ENCODE measurements at regions not wholly inside any gene's neighbourhood (a gene's known extent, or its start where the extent isn't known, plus 50 kb on each side); places are given as distances from the start of the nearest gene placed in this dataset.

GRCh38 chr11:79852176-79852575, 411.3 kb upstream of the TENM4 start:
- Histone ChIP-seq H3K36me3 (ENCODE audit: control insufficient read depth in 1 of 2, insufficient read depth in 2 of 2, low read length in 2 of 2) (no peaks in the 10 kb centered on the region), H3K27ac (ENCODE audit: low read length) (no peak overlapping the region), H3K27me3 (ENCODE audit: low read depth, low read length) (no peaks in the 10 kb centered on the region), H3K9me3 (ENCODE audit: control insufficient read depth in 1 of 2, low read length in 2 of 2) (no peaks in the 10 kb centered on the region), H3K4me1 (ENCODE audit: control insufficient read depth in 1 of 2, insufficient read depth in 2 of 2, low read length in 2 of 2) (no peaks in the 10 kb centered on the region), H3K4me3 (ENCODE audit: low read depth in 1 of 2, low read length in 2 of 2) (no peak overlapping the region)

GRCh38 chr11:79845002-79845709, 404.3 kb upstream of the TENM4 start:
- H3K4me3 ChIP-seq (ENCODE audit: low read depth in 1 of 2, low read length in 2 of 2): no peak overlapping the region

GRCh38 chr11:79834015-79834414, 393.2 kb upstream of the TENM4 start:
- H3K4me1 ChIP-seq (ENCODE audit: control insufficient read depth in 1 of 2, insufficient read depth in 2 of 2, low read length in 2 of 2): no peaks in the 10 kb centered on the region
- H3K27me3 ChIP-seq (ENCODE audit: low read depth, low read length): no peaks in the 10 kb centered on the region
- no peaks in the 10 kb centered on the region for H3K9me3 ChIP-seq (ENCODE audit: control insufficient read depth in 1 of 2, low read length in 2 of 2)
- no peak overlapping the region for H3K27ac ChIP-seq (ENCODE audit: low read length)
- no peaks in the 10 kb centered on the region for H3K36me3 ChIP-seq (ENCODE audit: control insufficient read depth in 1 of 2, insufficient read depth in 2 of 2, low read length in 2 of 2)
- H3K4me3 ChIP-seq (ENCODE audit: low read depth in 1 of 2, low read length in 2 of 2): no peak overlapping the region

More at GRCh38 chr11:79845002-79845709, 404.3 kb upstream of the TENM4 start:
- H3K9me3 ChIP-seq (ENCODE audit: control insufficient read depth in 1 of 2, low read length in 2 of 2): no peaks in the 10 kb centered on the region
- no peak overlapping the region for H3K27ac ChIP-seq (ENCODE audit: low read length)
- no peaks in the 10 kb centered on the region for H3K4me1 ChIP-seq (ENCODE audit: control insufficient read depth in 1 of 2, insufficient read depth in 2 of 2, low read length in 2 of 2)
- no peaks in the 10 kb centered on the region for H3K27me3 ChIP-seq (ENCODE audit: low read depth, low read length)
- no peaks in the 10 kb centered on the region for H3K36me3 ChIP-seq (ENCODE audit: control insufficient read depth in 1 of 2, insufficient read depth in 2 of 2, low read length in 2 of 2)

GRCh38 chr11:79830446-79830845, 389.6 kb upstream of the TENM4 start:
- Histone ChIP-seq H3K27ac (ENCODE audit: low read length) (no peak overlapping the region), H3K4me1 (ENCODE audit: control insufficient read depth in 1 of 2, insufficient read depth in 2 of 2, low read length in 2 of 2) (no peaks in the 10 kb centered on the region), H3K9me3 (ENCODE audit: control insufficient read depth in 1 of 2, low read length in 2 of 2) (no peaks in the 10 kb centered on the region), H3K36me3 (ENCODE audit: control insufficient read depth in 1 of 2, insufficient read depth in 2 of 2, low read length in 2 of 2) (no peaks in the 10 kb centered on the region), H3K4me3 (ENCODE audit: low read depth in 1 of 2, low read length in 2 of 2) (no peak overlapping the region), H3K27me3 (ENCODE audit: low read depth, low read length) (no peaks in the 10 kb centered on the region)

- no peaks in the 10 kb centered on the region for H3K9me3 ChIP-seq (ENCODE audit: control insufficient read depth in 1 of 2, low read length in 2 of 2)
- H3K36me3 ChIP-seq (ENCODE audit: control insufficient read depth in 1 of 2, insufficient read depth in 2 of 2, low read length in 2 of 2): no peaks in the 10 kb centered on the region
- H3K27ac ChIP-seq (ENCODE audit: low read length): no peak overlapping the region
- H3K27me3 ChIP-seq (ENCODE audit: low read depth, low read length): no peaks in the 10 kb centered on the region
- H3K4me1 ChIP-seq (ENCODE audit: control insufficient read depth in 1 of 2, insufficient read depth in 2 of 2, low read length in 2 of 2): no peaks in the 10 kb centered on the region
- no peak overlapping the region for H3K4me3 ChIP-seq (ENCODE audit: low read depth in 1 of 2, low read length in 2 of 2)
These were observed 389.1 kb upstream of the TENM4 start for GRCh38 chr11:79829891-79830290.

GRCh38 chr11:79822766-79823165, 381.9 kb upstream of the TENM4 start:
- Histone ChIP-seq H3K4me1 (ENCODE audit: control insufficient read depth in 1 of 2, insufficient read depth in 2 of 2, low read length in 2 of 2) (no peaks in the 10 kb centered on the region), H3K27ac (ENCODE audit: low read length) (no peak overlapping the region), H3K9me3 (ENCODE audit: control insufficient read depth in 1 of 2, low read length in 2 of 2) (no peaks in the 10 kb centered on the region), H3K36me3 (ENCODE audit: control insufficient read depth in 1 of 2, insufficient read depth in 2 of 2, low read length in 2 of 2) (no peaks in the 10 kb centered on the region), H3K27me3 (ENCODE audit: low read depth, low read length) (no peaks in the 10 kb centered on the region), H3K4me3 (ENCODE audit: low read depth in 1 of 2, low read length in 2 of 2) (no peak overlapping the region)

- Histone ChIP-seq H3K9me3 (ENCODE audit: control insufficient read depth in 1 of 2, low read length in 2 of 2) (no peaks in the 10 kb centered on the region), H3K27me3 (ENCODE audit: low read depth, low read length) (no peaks in the 10 kb centered on the region), H3K4me3 (ENCODE audit: low read depth in 1 of 2, low read length in 2 of 2) (no peak overlapping the region), H3K4me1 (ENCODE audit: control insufficient read depth in 1 of 2, insufficient read depth in 2 of 2, low read length in 2 of 2) (no peaks in the 10 kb centered on the region), H3K36me3 (ENCODE audit: control insufficient read depth in 1 of 2, insufficient read depth in 2 of 2, low read length in 2 of 2) (no peaks in the 10 kb centered on the region), H3K27ac (ENCODE audit: low read length) (no peak overlapping the region)
These were observed 372.7 kb upstream of the TENM4 start for GRCh38 chr11:79813551-79813950.

GRCh38 chr11:79809487-79809886, 368.7 kb upstream of the TENM4 start:
- no peaks in the 10 kb centered on the region for H3K36me3 ChIP-seq (ENCODE audit: control insufficient read depth in 1 of 2, insufficient read depth in 2 of 2, low read length in 2 of 2)
- H3K4me3 ChIP-seq (ENCODE audit: low read depth in 1 of 2, low read length in 2 of 2): no peak overlapping the region
- no peaks in the 10 kb centered on the region for H3K4me1 ChIP-seq (ENCODE audit: control insufficient read depth in 1 of 2, insufficient read depth in 2 of 2, low read length in 2 of 2)
- H3K9me3 ChIP-seq (ENCODE audit: control insufficient read depth in 1 of 2, low read length in 2 of 2): no peaks in the 10 kb centered on the region
- no peaks in the 10 kb centered on the region for H3K27me3 ChIP-seq (ENCODE audit: low read depth, low read length)
- no peak overlapping the region for H3K27ac ChIP-seq (ENCODE audit: low read length)

- Histone ChIP-seq H3K4me1 (ENCODE audit: control insufficient read depth in 1 of 2, insufficient read depth in 2 of 2, low read length in 2 of 2) (no peaks in the 10 kb centered on the region), H3K36me3 (ENCODE audit: control insufficient read depth in 1 of 2, insufficient read depth in 2 of 2, low read length in 2 of 2) (no peaks in the 10 kb centered on the region), H3K27me3 (ENCODE audit: low read depth, low read length) (no peaks in the 10 kb centered on the region), H3K4me3 (ENCODE audit: low read depth in 1 of 2, low read length in 2 of 2) (no peak overlapping the region), H3K9me3 (ENCODE audit: control insufficient read depth in 1 of 2, low read length in 2 of 2) (peaks cover 0 to 3% of the 10 kb centered on the region in 2 donors), H3K27ac (ENCODE audit: low read length) (no peak overlapping the region)
These were observed 366.7 kb upstream of the TENM4 start for GRCh38 chr11:79807506-79807905.

GRCh38 chr11:79796704-79797103, 355.9 kb upstream of the TENM4 start:
- no peaks in the 10 kb centered on the region for H3K36me3 ChIP-seq (ENCODE audit: control insufficient read depth in 1 of 2, insufficient read depth in 2 of 2, low read length in 2 of 2)
- H3K27ac ChIP-seq (ENCODE audit: low read length): no peak overlapping the region
- H3K4me3 ChIP-seq (ENCODE audit: low read depth in 1 of 2, low read length in 2 of 2): no peak overlapping the region
- H3K27me3 ChIP-seq (ENCODE audit: low read depth, low read length): no peaks in the 10 kb centered on the region
- H3K4me1 ChIP-seq (ENCODE audit: control insufficient read depth in 1 of 2, insufficient read depth in 2 of 2, low read length in 2 of 2): no peaks in the 10 kb centered on the region
- H3K9me3 ChIP-seq (ENCODE audit: control insufficient read depth in 1 of 2, low read length in 2 of 2): no peaks in the 10 kb centered on the region

GRCh38 chr11:79794484-79795393, 353.9 kb upstream of the TENM4 start:
- Histone ChIP-seq H3K4me1 (ENCODE audit: control insufficient read depth in 1 of 2, insufficient read depth in 2 of 2, low read length in 2 of 2) (no peaks in the 10 kb centered on the region), H3K4me3 (ENCODE audit: low read depth in 1 of 2, low read length in 2 of 2) (no peak overlapping the region), H3K27ac (ENCODE audit: low read length) (no peak overlapping the region), H3K36me3 (ENCODE audit: control insufficient read depth in 1 of 2, insufficient read depth in 2 of 2, low read length in 2 of 2) (no peaks in the 10 kb centered on the region), H3K27me3 (ENCODE audit: low read depth, low read length) (no peaks in the 10 kb centered on the region), H3K9me3 (ENCODE audit: control insufficient read depth in 1 of 2, low read length in 2 of 2) (no peaks in the 10 kb centered on the region)

Measured in muscle layer of duodenum (tissue), 2 donors.